HG02763 (cell line): ENCODE measurements at regions not wholly inside any gene's neighbourhood (a gene's known extent, or its start where the extent isn't known, plus 50 kb on each side); places are given as distances from the start of the nearest gene placed in this dataset.
"Not testable (repeated sequence)": the region's sequence is repeated elsewhere in the genome, so short reads cannot be mapped to it uniquely, and the experiment has no call there.

Experiments
- ATAC-seq: cut with Tn5 transposase; IDR thresholded peaks from one replicate; pipeline ENCODE4 v1.9.1; 2021; ENCODE audit warnings: mild to moderate bottlenecking, moderate library complexity; ENCODE audit not compliant: unreplicated experiment

GRCh38 chr4:83931659-83932438 lies 395.9 kb downstream of the GPAT3 start:
- no peak for ATAC-seq

DNA sequence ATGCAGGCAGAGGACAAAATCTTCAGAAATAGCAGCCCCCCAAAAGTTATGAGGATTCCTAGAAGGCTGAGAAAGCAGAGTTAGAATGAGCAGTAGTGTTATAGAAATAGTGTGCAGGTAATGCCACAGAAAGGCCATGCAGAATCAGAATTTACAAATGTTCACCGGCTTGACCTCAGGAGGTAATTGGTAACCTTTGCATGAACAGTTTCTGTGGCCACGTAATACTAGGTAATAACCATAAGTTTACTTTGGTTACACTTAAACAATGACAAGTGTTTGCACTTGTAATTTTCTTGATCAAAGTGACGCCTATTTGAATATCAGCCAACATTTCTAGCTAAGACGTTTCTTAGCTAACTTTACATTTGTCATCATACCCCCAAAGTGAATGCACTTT lies 393.6 kb downstream of the GPAT3 start:
- ATAC-seq, result no peak

DNA sequence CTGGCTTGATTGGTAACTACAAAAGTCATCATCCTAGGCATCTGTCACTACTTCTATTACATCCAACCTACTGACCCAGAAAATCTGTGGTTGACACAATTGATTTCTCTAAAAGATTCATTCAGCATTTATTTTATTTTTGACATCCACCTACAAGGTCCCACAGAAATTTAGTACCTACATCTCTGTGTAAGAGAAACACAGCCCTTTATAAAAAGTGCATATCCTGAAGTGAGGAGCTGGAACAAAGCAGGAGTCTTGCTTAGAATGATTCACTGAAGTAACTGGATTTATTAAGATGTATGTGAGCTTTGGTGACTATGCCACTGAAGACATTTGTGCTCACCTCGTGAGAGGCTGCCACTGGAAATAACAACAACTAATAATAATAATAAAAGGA lies 391.0 kb downstream of the GPAT3 start:
- no peak for ATAC-seq

DNA sequence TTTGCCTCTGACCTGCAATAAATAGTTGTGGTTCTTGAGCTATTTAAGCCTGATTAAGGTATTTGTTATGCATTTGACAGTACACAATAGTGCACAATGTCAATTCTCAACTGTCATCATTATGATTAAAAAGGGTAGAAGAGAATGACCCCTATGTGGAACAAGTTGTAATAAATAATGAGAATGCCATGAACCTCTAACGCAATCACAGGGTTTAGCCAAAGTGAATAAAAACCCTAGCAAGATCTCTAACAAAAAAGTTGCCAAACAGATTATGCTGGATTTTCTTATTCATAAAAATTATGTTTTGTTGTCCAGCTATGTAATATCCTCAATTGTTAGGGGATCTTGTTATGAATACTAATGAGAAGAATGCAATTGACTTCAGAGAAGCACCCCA lies 387.4 kb downstream of the GPAT3 start:
- no peak for ATAC-seq

GRCh38 chr4:83922402-83922801 lies 386.5 kb downstream of the GPAT3 start:
- no peak for ATAC-seq

GRCh38 chr4:83921124-83921523 lies 385.2 kb downstream of the GPAT3 start:
- ATAC-seq, result no peak

DNA sequence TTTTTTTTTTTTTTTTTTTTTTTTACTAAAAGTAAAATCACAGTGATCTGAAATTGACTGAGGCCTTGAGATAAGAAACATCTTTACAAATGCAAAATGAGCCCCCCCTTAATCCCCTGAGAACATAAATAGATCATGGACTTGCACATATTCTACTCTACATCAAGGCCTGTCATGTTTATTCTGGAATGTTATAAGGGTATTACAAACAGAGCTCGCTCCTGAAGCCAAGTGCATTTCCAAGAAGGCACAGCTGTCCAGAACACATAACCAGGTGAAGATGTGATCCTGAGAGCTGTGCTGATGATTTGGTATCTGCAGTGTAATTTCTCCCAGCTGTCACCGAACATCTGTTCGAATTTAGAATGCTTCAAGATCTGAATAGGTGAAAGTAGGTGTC lies 384.5 kb downstream of the GPAT3 start:
- no peak for ATAC-seq

GRCh38 chr4:83917572-83917971 lies 381.7 kb downstream of the GPAT3 start:
- no peak for ATAC-seq

GRCh38 chr4:83910693-83911092 lies 374.8 kb downstream of the GPAT3 start:
- ATAC-seq, result no peak

DNA sequence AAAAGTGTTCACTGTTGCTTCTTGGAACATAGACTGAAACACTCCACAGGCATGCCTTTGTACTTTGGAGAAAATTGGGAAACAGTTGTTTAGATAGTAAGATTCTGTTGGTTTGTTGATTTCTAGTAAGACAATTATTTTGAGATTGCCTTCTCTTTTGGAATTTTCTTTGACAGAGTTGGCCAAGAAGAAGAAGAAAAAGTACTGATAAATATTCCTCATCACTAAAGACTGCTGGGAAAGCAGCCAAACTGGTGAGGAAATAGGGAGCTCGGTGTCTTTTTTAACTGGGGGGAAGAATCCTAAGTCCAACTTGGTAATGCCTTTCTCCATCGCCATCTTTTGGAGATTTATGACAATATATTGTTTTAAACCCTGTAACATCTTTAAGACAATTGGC lies 370.7 kb downstream of the GPAT3 start:
- ATAC-seq, result no peak

DNA sequence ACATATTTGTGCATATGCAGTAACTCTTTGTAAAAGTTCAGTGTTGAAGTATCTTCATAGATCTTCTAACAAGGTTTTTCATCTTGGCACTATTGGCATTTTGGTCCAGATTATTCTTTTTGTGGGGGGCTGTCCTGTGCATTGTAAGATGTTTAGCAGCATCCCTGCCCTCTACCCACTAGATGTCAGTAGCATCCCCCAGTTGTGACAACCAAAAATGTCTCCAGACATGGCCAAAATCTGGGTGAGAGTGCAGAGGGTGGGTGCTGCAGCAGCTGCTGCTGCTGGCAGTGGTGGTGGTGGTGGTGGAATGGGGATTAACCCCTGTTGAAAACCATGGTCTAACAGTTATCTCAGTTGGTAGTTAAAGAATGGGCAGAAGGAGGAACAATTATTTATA lies 370.0 kb downstream of the GPAT3 start:
- no peak for ATAC-seq

- not testable (repeated sequence) for ATAC-seq
Observed at GRCh38 chr4:83903740-83904139, 367.8 kb downstream of the GPAT3 start.

DNA sequence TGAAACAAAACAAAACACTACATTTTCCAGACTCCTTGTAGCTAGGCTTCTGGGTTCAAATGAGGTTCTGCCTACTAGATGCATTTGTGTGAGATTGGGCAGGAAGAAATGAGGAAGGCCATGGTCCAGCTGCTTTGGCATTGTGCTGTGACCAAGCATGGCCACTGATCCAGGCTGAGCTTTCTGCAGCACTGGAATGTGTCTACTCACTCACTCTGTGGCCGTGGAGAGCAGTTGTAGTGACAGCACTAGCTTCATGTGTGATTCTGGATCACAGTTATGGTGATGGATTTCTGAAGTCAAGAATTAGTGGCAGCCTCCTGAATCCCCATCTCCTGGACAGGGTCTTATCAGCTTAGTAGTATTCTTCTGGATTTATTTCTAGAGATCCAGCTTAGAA lies 358.9 kb downstream of the GPAT3 start:
- no peak for ATAC-seq

GRCh38 chr4:83890816-83891215 lies 354.9 kb downstream of the GPAT3 start:
- no peak for ATAC-seq

- ATAC-seq, result no peak
Observed at GRCh38 chr4:83890231-83890630, 354.3 kb downstream of the GPAT3 start.

- no peak for ATAC-seq
Observed at GRCh38 chr4:83889802-83890201, 353.9 kb downstream of the GPAT3 start.

- ATAC-seq, result no peak
Observed at GRCh38 chr4:83885256-83886182, 349.6 kb downstream of the GPAT3 start.

DNA sequence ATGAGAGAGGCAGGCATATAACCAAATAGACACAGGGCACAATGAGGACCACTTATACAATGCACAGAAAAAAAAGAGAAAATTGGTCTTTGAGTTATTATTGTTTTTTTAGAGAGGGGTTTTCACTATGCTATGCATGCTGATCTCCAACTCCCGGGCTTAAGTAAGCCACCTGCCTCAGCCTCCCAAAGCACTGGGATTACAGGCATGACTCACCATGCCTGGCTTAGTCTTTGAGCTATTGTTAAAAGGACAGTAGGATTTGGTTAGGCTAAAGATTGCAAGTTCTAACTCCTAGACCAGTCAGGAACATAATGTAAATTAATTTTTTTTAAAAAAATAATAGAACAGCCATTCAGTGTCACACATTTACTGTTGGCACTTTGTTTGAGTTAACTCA lies 340.1 kb downstream of the GPAT3 start:
- ATAC-seq, result no peak

DNA sequence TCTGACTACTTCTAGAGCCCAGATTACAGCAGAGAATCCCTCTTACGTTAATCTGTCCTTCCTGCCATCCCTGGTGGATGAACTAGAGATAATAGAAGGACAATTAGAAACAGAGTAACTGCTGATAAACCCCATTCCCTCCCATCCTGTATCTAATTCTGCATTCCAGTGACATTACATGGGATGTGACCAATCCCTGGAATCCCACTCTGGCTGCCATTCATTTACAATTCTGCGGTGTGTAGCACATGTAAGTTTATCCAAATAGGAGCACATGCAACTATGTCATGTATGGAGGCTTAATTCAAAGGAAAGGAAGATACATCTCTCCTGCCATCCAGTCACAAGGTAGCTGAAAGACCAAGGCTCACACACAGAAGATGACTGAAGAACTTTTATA lies 339.5 kb downstream of the GPAT3 start:
- no peak for ATAC-seq

DNA sequence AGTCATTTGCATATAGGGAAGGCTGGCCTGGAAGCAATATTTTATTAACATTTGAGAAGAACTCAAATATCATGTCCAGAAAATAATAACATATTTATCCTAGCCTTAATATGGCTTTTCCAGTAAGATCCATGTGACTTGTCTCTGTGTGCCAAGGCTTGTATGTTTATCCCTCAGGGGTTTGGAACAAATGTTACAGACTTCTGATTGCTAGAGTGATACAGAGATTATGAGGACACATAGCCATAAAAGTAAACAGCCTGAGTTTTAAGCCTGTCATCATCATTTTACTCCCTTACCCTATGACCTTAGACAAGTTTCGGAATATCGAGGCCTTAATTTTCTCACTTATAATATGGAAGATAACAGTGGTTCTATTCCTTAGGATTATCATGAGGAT lies 338.1 kb downstream of the GPAT3 start:
- no peak for ATAC-seq

- no peak for ATAC-seq
Observed at GRCh38 chr4:83870328-83870950, 334.5 kb downstream of the GPAT3 start.
